SU-DHL-6 (cell line): ENCODE measurements at regions not wholly inside any gene's neighbourhood (a gene's known extent, or its start where the extent isn't known, plus 50 kb on each side); places are given as distances from the start of the nearest gene placed in this dataset.

Source experiments
- H2AFZ ChIP-seq: fragments of 200-600 bp; sonication (generic); 2 replicates; pipeline ENCODE4 v1.6.1; 2014; ENCODE audit warnings: low read depth, mild to moderate bottlenecking, moderate library complexity, mixed read lengths, antibody characterized with exemption, low read length; ENCODE audit not compliant: severe bottlenecking
- H3F3A ChIP-seq: fragments of 200-600 bp; shearing (Covaris generic); 2 replicates; pipeline ENCODE4 v1.6.0; 2016; ENCODE audit warnings: antibody characterized with exemption, mild to moderate bottlenecking; ENCODE audit not compliant: insufficient read depth
- H3K27ac ChIP-seq: fragments of 200-600 bp; sonication (generic); 2 replicates; pipeline ENCODE4 v1.5.1; 2016; ENCODE audit warnings: low read depth, mild to moderate bottlenecking, low read length, moderate library complexity, mixed read lengths
- H3K27me3 ChIP-seq: fragments of 200-600 bp; sonication (generic), shearing (Covaris generic); 2 replicates; pipeline ENCODE4 v1.6.0; 2014; ENCODE audit warnings: mild to moderate bottlenecking, low read length
- H3K36me3 ChIP-seq: fragments of 200-600 bp; sonication (generic); 2 replicates; pipeline ENCODE4 v1.6.1; 2014; ENCODE audit warnings: mild to moderate bottlenecking, low read length, mixed read lengths
- H3K4me2 ChIP-seq: fragments of 300-600, 200-600 bp; shearing (Covaris generic), sonication (generic); 2 replicates; pipeline ENCODE4 v1.6.0; 2014; ENCODE audit warnings: low read length, low read depth, mild to moderate bottlenecking; ENCODE audit not compliant: poor library complexity, severe bottlenecking
- H3K4me3 ChIP-seq: fragments of 200-600 bp; sonication (generic); 2 replicates; pipeline ENCODE4 v1.5.1; 2014; ENCODE audit warnings: antibody characterized with exemption, low read length, mild to moderate bottlenecking, mixed read lengths; ENCODE audit not compliant: insufficient read depth, poor library complexity, severe bottlenecking
- H3K79me2 ChIP-seq: fragments of 200-600 bp; sonication (generic); 2 replicates; pipeline ENCODE4 v1.6.1; 2014; ENCODE audit warnings: mild to moderate bottlenecking, low read length, moderate library complexity; ENCODE audit not compliant: insufficient read depth
- H3K9ac ChIP-seq: fragments of 200-600 bp; sonication (generic); 2 replicates; pipeline ENCODE4 v1.7.0; 2014; ENCODE audit warnings: mild to moderate bottlenecking, low read length
- H3K9me2 ChIP-seq: fragments of 200-600 bp; sonication (generic); replicated peaks from 2 replicates; pipeline ENCODE4 v1.6.1; 2014; ENCODE audit warnings: low read length; ENCODE audit not compliant: insufficient read depth
- H3K9me3 ChIP-seq: fragments of 200-600 bp; sonication (generic); 2 replicates; pipeline ENCODE4 v1.6.1; 2014; ENCODE audit warnings: low read length, mixed read lengths; ENCODE audit not compliant: insufficient read depth
- H4K20me1 ChIP-seq: fragments of 200-600 bp; sonication (generic); 2 replicates; pipeline ENCODE4 v1.6.1; 2014; ENCODE audit warnings: low read depth, mild to moderate bottlenecking, antibody characterized with exemption, low read length, moderate library complexity, mixed read lengths
- CTCF ChIP-seq: fragments of 200-600 bp; sonication (generic); IDR thresholded peaks from one replicate; pipeline ENCODE4 v1.5.1; 2017; ENCODE audit warnings: antibody characterized with exemption, mild to moderate bottlenecking, low read length, moderate library complexity; ENCODE audit not compliant: insufficient read depth, poor library complexity, severe bottlenecking
- EZH2phosphoT487 ChIP-seq: fragments of 200-600 bp; sonication (generic), shearing (Covaris generic); conservative IDR thresholded peaks from 2 replicates; pipeline ENCODE4 v1.6.1; 2018; ENCODE audit warnings: mild to moderate bottlenecking, antibody characterized with exemption, low read length, moderate library complexity, mixed read lengths

DNA sequence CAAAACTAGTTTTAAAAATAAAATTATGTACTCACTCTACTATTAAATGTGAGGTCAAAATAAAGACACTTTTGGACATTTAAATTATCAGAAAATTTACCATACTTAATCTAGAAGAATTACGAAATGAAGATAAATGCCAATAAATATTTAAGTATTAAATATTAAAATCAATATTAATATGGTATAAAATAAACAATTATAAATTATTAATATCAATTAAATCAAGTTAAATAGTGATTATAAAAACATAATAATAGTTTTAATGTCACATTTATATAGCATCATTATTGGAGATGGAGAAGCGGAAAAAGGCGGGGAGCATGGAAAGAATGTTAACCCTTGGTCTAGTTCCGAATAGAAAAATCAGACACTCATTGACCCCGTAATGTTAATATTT, 224.3 kb upstream of the MDGA2 start:
- no peaks in the 10 kb centered on the region for H3K9me2 ChIP-seq
- H3K4me2 ChIP-seq = no peak overlapping the region
- H3K9me3 ChIP-seq = no peaks in the 10 kb centered on the region
- H4K20me1 ChIP-seq = no peaks in the 10 kb centered on the region
- TF ChIP-seq CTCF = no peak
- TF ChIP-seq EZH2phosphoT487 = no peak
- no peaks in the 10 kb centered on the region for H3K36me3 ChIP-seq
- H2AFZ ChIP-seq = no peak overlapping the region
- no peaks in the 10 kb centered on the region for H3K79me2 ChIP-seq
- H3K4me3 ChIP-seq = no peak overlapping the region
- no peaks in the 10 kb centered on the region for H3F3A ChIP-seq
- no peak overlapping the region for H3K27ac ChIP-seq
- no peaks in the 10 kb centered on the region for H3K27me3 ChIP-seq
- H3K9ac ChIP-seq = no peak overlapping the region

DNA sequence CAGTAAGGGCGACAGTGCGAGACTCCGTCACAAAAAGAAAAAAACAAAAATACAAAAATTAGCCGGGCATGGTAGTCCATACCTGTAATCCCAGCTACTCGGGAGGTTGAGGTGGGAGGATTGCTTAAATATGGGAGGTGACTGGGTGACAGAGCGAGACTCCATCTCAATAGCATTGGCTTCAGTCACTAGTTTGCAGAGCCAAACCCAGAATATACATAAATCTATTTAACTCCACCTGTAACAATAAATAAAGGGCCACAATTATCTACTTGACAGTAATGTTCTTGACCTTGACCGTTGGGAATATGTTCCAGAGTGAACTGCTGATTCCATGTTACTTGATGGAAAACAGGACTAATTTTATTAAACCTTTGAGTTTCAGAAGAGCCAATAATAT, 198.9 kb upstream of the MDGA2 start:
- H3K27ac ChIP-seq = no peak overlapping the region
- H3K4me2 ChIP-seq = no peak overlapping the region
- H3K4me3 ChIP-seq = no peak overlapping the region
- no peaks in the 10 kb centered on the region; the same call in 1 of the 2 replicates for H3F3A ChIP-seq
- H2AFZ ChIP-seq = no peak overlapping the region
- H4K20me1 ChIP-seq = no peaks in the 10 kb centered on the region
- no peak overlapping the region for H3K9ac ChIP-seq
- H3K9me2 ChIP-seq = no peaks in the 10 kb centered on the region
- H3K27me3 ChIP-seq = no peaks in the 10 kb centered on the region
- H3K79me2 ChIP-seq = no peaks in the 10 kb centered on the region
- no peaks in the 10 kb centered on the region for H3K36me3 ChIP-seq
- no peak for TF ChIP-seq EZH2phosphoT487
- TF ChIP-seq CTCF = no peak
- H3K9me3 ChIP-seq = no peaks in the 10 kb centered on the region

DNA sequence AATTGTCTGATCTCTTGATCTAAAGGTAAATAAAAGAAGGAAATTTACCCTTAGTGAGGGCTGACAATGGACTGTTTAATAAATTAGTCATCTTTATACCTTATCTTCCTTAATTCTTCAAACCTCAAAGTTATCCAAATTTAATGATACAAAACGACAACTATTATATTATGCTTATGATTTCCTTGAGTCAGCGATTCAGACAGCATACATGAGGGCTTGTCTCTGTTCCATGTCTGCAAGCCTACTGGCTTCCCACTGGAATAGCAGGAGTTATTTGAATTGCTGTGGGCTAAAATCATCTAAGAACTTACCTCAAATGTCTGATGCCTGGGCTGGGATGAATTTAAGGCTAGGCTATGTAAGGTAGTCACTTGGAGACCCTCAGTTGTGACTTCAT, 197.2 kb upstream of the MDGA2 start:
- H3K27ac ChIP-seq = no peak overlapping the region
- no peaks in the 10 kb centered on the region for H3K9me2 ChIP-seq
- no peaks in the 10 kb centered on the region for H3K9me3 ChIP-seq
- H3K27me3 ChIP-seq = no peaks in the 10 kb centered on the region
- no peaks in the 10 kb centered on the region; the same call in 1 of the 2 replicates for H3F3A ChIP-seq
- no peaks in the 10 kb centered on the region for H3K79me2 ChIP-seq
- H3K9ac ChIP-seq = no peak overlapping the region
- no peak overlapping the region for H3K4me3 ChIP-seq
- H3K4me2 ChIP-seq = no peak overlapping the region
- TF ChIP-seq EZH2phosphoT487 = no peak
- no peak for TF ChIP-seq CTCF
- H2AFZ ChIP-seq = no peak overlapping the region
- no peaks in the 10 kb centered on the region for H3K36me3 ChIP-seq
- H4K20me1 ChIP-seq = no peaks in the 10 kb centered on the region
